ENCODE measurements at regions not wholly inside any gene's neighbourhood (a gene's known extent, or its start where the extent isn't known, plus 50 kb on each side); places are given as distances from the start of the nearest gene placed in this dataset.

- H3K4me2 ChIP-seq, result no peak overlapping the region
- FAIRE-seq (no peak), ATAC-seq (no peak), DNase-seq (ENCODE audit: low read depth in 1 of 2, low spot score in 1 of 2) (no peak)
- no peak overlapping the region for H3K4me3 ChIP-seq
- H3K9me3 ChIP-seq, result no peaks in the 10 kb centered on the region
- ChIA-PET CTCF (no interaction called here), POLR2A (no interaction called here)
- no peak overlapping the region for H3K27ac ChIP-seq
- no peaks in the 10 kb centered on the region for H3K4me1 ChIP-seq
- 40% methylated on average over 2 of the region's 2 CpGs for WGBS (ENCODE audit: missing lambda C conversion rate)
- no peak for TF ChIP-seq ZNF302 (CRISPR knock-in tag; IDR thresholded peaks at IDR 0.05)
- TF ChIP-seq, protein P1, sequence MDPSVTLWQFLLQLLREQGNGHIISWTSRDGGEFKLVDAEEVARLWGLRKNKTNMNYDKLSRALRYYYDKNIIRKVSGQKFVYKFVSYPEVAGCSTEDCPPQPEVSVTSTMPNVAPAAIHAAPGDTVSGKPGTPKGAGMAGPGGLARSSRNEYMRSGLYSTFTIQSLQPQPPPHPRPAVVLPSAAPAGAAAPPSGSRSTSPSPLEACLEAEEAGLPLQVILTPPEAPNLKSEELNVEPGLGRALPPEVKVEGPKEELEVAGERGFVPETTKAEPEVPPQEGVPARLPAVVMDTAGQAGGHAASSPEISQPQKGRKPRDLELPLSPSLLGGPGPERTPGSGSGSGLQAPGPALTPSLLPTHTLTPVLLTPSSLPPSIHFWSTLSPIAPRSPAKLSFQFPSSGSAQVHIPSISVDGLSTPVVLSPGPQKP (IDR thresholded peaks at IDR 0.05; ENCODE audit: low read depth, low read length), result no peak
- TF ChIP-seq CBX8 (IDR thresholded peaks at IDR 0.05), result no peak
- TF ChIP-seq TFCP2L1 (CRISPR knock-in tag; IDR thresholded peaks at IDR 0.05), result no peak
- TF ChIP-seq PHF8 (IDR thresholded peaks at IDR 0.05; ENCODE audit: borderline replicate concordance, low read depth), result no peak
- TF ChIP-seq GATA3 (IDR thresholded peaks at IDR 0.05; ENCODE audit: borderline replicate concordance), result no peak
- no peak for TF ChIP-seq HOXB5 (CRISPR knock-in tag; IDR thresholded peaks at IDR 0.05)
- TF ChIP-seq JUN (IDR thresholded peaks at IDR 0.05), result no peak
- TF ChIP-seq, protein P2, sequence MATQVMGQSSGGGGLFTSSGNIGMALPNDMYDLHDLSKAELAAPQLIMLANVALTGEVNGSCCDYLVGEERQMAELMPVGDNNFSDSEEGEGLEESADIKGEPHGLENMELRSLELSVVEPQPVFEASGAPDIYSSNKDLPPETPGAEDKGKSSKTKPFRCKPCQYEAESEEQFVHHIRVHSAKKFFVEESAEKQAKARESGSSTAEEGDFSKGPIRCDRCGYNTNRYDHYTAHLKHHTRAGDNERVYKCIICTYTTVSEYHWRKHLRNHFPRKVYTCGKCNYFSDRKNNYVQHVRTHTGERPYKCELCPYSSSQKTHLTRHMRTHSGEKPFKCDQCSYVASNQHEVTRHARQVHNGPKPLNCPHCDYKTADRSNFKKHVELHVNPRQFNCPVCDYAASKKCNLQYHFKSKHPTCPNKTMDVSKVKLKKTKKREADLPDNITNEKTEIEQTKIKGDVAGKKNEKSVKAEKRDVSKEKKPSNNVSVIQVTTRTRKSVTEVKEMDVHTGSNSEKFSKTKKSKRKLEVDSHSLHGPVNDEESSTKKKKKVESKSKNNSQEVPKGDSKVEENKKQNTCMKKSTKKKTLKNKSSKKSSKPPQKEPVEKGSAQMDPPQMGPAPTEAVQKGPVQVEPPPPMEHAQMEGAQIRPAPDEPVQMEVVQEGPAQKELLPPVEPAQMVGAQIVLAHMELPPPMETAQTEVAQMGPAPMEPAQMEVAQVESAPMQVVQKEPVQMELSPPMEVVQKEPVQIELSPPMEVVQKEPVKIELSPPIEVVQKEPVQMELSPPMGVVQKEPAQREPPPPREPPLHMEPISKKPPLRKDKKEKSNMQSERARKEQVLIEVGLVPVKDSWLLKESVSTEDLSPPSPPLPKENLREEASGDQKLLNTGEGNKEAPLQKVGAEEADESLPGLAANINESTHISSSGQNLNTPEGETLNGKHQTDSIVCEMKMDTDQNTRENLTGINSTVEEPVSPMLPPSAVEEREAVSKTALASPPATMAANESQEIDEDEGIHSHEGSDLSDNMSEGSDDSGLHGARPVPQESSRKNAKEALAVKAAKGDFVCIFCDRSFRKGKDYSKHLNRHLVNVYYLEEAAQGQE (IDR thresholded peaks at IDR 0.05), result no peak
Measured at GRCh38 chr18:29259838-29260237, 1082.9 kb upstream of the CDH2 start.

GRCh38 chr18:29254123-29254522 lies 1077.2 kb upstream of the CDH2 start:
- no peak for DNase-seq (ENCODE audit: low read depth in 1 of 2, low spot score in 1 of 2)
- TF ChIP-seq, protein P3, sequence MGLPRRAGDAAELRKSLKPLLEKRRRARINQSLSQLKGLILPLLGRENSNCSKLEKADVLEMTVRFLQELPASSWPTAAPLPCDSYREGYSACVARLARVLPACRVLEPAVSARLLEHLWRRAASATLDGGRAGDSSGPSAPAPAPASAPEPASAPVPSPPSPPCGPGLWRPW (IDR thresholded peaks at IDR 0.05), result no peak
- TF ChIP-seq ZFP36 (IDR thresholded peaks at IDR 0.05; ENCODE audit: borderline replicate concordance, partially characterized antibody) (no peak), HEYL (CRISPR knock-in tag; IDR thresholded peaks at IDR 0.05) (no peak), CHD4 (IDR thresholded peaks at IDR 0.05; ENCODE audit: borderline replicate concordance) (no peak), ZNF302 (CRISPR knock-in tag; IDR thresholded peaks at IDR 0.05) (no peak), MAZ (IDR thresholded peaks at IDR 0.05; ENCODE audit: borderline replicate concordance, low read depth, low read length) (no peak), TP53 (CRISPR knock-in tag; IDR thresholded peaks at IDR 0.05) (no peak), CBX8 (IDR thresholded peaks at IDR 0.05) (no peak), SMC3 (IDR thresholded peaks at IDR 0.05) (no peak), FOXS1 (CRISPR knock-in tag; IDR thresholded peaks at IDR 0.05) (no peak)
- ChIA-PET CTCF (no interaction called here), POLR2A (no interaction called here)
- H3K27ac ChIP-seq, result no peak overlapping the region
- no peak for ATAC-seq
- no peak for FAIRE-seq
- H3K4me3 ChIP-seq, result no peak overlapping the region
- H3K4me2 ChIP-seq, result no peak overlapping the region
- no peaks in the 10 kb centered on the region for H3K9me3 ChIP-seq
- no peaks in the 10 kb centered on the region for H3K4me1 ChIP-seq
- 63% methylated on average over 2 of the region's 2 CpGs for WGBS (ENCODE audit: missing lambda C conversion rate)

DNA sequence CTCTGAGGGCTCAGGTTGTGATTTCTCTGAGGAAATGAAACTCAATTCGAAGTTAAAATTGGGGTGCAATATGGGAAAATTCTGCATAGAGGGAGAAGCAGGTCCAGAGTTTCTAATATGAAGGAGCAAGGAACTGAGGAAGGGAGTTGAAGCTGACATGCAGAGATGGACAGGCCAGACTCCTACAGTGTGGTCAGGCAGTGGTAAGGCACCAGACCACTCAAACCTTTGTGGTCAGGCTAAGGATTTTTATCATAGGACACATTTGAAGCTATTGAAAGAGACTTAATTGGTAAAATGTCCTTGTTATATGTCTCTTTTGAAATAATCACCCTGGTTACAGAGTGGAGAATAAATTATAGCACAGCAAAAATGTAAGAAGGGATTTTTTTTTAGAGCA lies 1074.8 kb upstream of the CDH2 start:
- no peak for TF ChIP-seq RFX5 (IDR thresholded peaks at IDR 0.05)
- TF ChIP-seq ESRRA (IDR thresholded peaks at IDR 0.05; ENCODE audit: borderline replicate concordance, low read length), result no peak
- TF ChIP-seq KDM5A (IDR thresholded peaks at IDR 0.05), result no peak
- ATAC-seq (no peak), FAIRE-seq (no peak)

More for the DNA sequence above, 1074.8 kb upstream of the CDH2 start:
- Histone ChIP-seq H3K4me2 (no peak overlapping the region), H3K4me1 (no peaks in the 10 kb centered on the region), H3K4me3 (no peak overlapping the region), H3K9me3 (no peaks in the 10 kb centered on the region), H3K27ac (no peak overlapping the region)
- ChIA-PET POLR2A (no interaction called here), CTCF (no interaction called here)
- no peak for DNase-seq (ENCODE audit: low read depth in 1 of 2, low spot score in 1 of 2)
- 8% methylated on average over 1 of the region's 1 CpG for WGBS (ENCODE audit: missing lambda C conversion rate)
